ENCODE measurements at regions not wholly inside any gene's neighbourhood (a gene's known extent, or its start where the extent isn't known, plus 50 kb on each side); places are given as distances from the start of the nearest gene placed in this dataset.
A peak's percentile ranks its signal among the peaks of the same experiment; 100 is the strongest.

- peak; percentile 70 for TF ChIP-seq PRDM10 (IDR thresholded peaks at IDR 0.05; ENCODE audit: partially characterized antibody)
- TF ChIP-seq HDAC1 (IDR thresholded peaks at IDR 0.05), result 0 out of 4 replicates have a peak, but pooled peaks of 1 of the 2 experiments have one; percentile 29
- no peak for TF ChIP-seq ID3 (CRISPR knock-in tag; IDR thresholded peaks at IDR 0.05)
- 0 out of 2 replicates have a peak, but pooled peaks have one; percentile 11 for TF ChIP-seq ID3 (tag; IDR thresholded peaks at IDR 0.05)
- no peak for TF ChIP-seq CEBPG (CRISPR knock-in tag; IDR thresholded peaks at IDR 0.05)
- no peak for TF ChIP-seq CEBPG (tag; conservative IDR thresholded peaks at IDR 0.05 in 1 of 2, IDR thresholded peaks at IDR 0.05 in 1 of 2)
- peak; percentile 83 for TF ChIP-seq MEIS2 (IDR thresholded peaks at IDR 0.05; ENCODE audit: partially characterized antibody)
- peak; percentile 44; the same call in 1 of the 2 replicates for TF ChIP-seq ZBTB17 (CRISPR knock-in tag; IDR thresholded peaks at IDR 0.05)
- peak; percentile 53 for TF ChIP-seq VEZF1 (CRISPR knock-in tag; IDR thresholded peaks at IDR 0.05)
- no peak for TF ChIP-seq HMG20A (CRISPR knock-in tag; conservative IDR thresholded peaks at IDR 0.05)
- peak; percentile 37 for TF ChIP-seq CBFA2T2 (conservative IDR thresholded peaks at IDR 0.05)
- TF ChIP-seq CHD1 (IDR thresholded peaks at IDR 0.05; ENCODE audit: low read length), result peak; percentile 13
- peak; percentile 89 for TF ChIP-seq SOX6 (IDR thresholded peaks at IDR 0.05)
- TF ChIP-seq MTA2 (IDR thresholded peaks at IDR 0.05; ENCODE audit: low read depth), result 0 out of 2 replicates have a peak, but pooled peaks have one; percentile 24
- peak; percentile 50 for TF ChIP-seq ZFX (CRISPR knock-in tag; IDR thresholded peaks at IDR 0.05)
- TF ChIP-seq ARID3A (IDR thresholded peaks at IDR 0.05; ENCODE audit: borderline replicate concordance, low read depth, low read length), result no peak
- TF ChIP-seq NCOA6 (IDR thresholded peaks at IDR 0.05), result no peak
- 0 out of 2 replicates have a peak, but pooled peaks have one; percentile 1 for TF ChIP-seq CXXC5 (CRISPR knock-in tag; IDR thresholded peaks at IDR 0.05)
- TF ChIP-seq DMBX1 (CRISPR knock-in tag; IDR thresholded peaks at IDR 0.05; ENCODE audit: borderline replicate concordance), result no peak
- TF ChIP-seq EP300 (IDR thresholded peaks at IDR 0.05; ENCODE audit: low read length), result peak; percentile 52
Observed at GRCh38 chr6:139534472-139535115, 160.1 kb upstream of the CITED2 start (continued).

Measured in K562 (cell line).